Ishikawa (cell line): ENCODE measurements at regions not wholly inside any gene's neighbourhood (a gene's known extent, or its start where the extent isn't known, plus 50 kb on each side); places are given as distances from the start of the nearest gene placed in this dataset.

Experiments
- CEBPB ChIP-seq: IDR thresholded peaks from 2 replicates; pipeline ENCODE4 v1.6.1; 2012
- CREB1 ChIP-seq: IDR thresholded peaks from 2 replicates; pipeline ENCODE4 v1.6.1; 2012; ENCODE audit warnings: low read depth
- EP300 ChIP-seq: IDR thresholded peaks from 2 replicates; pipeline ENCODE4 v1.6.1; 2012; ENCODE audit warnings: borderline replicate concordance
- TAF1 ChIP-seq: IDR thresholded peaks from 2 replicates; pipeline ENCODE4 v1.6.1; 2012; ENCODE audit warnings: low read depth, mild to moderate bottlenecking
- TEAD4 ChIP-seq: IDR thresholded peaks from 2 replicates; pipeline ENCODE4 v1.6.1; 2012

DNA sequence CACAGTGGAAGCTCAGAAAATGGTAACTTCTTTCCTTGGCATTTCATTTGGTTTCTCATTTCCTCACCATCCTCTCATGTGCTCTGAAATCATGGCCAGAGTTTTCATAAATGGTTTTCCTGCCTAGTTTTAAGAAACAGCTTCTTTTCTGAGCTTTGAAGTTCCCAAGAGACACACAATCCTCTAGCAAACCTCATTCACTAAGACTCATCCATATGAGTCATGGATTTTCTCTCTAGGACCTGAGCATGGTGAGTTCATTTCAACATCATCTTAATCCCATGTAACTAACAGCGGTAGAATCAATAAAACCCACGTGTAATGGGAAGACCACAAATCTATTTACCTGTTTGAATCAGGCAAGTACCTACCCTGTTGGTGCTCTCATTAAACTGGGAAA lies 274.5 kb upstream of the LRTM1 start:
- no peak for TF ChIP-seq TAF1
- TF ChIP-seq CEBPB: no peak
- no peak for TF ChIP-seq CREB1
- TF ChIP-seq EP300: no peak
- no peak for TF ChIP-seq TEAD4
